ENCODE measurements at regions not wholly inside any gene's neighbourhood (a gene's known extent, or its start where the extent isn't known, plus 50 kb on each side); places are given as distances from the start of the nearest gene placed in this dataset.

GRCh38 chr4:89486673-89487072 is 179.1 kb upstream of the GPRIN3 start:
- no peak for TF ChIP-seq EZH2 (IDR thresholded peaks at IDR 0.05)
- Mint-ChIP-seq H3K9me3 (peaks cover 5% of the 10 kb centered on the region), H3K36me3 (no peaks in the 10 kb centered on the region), H3K4me1 (peaks cover 3% of the 10 kb centered on the region), H3K27ac (no peak overlapping the region), H3K4me3 (no peak overlapping the region), H3K27me3 (ENCODE audit: insufficient read depth, low read depth) (no peaks in the 10 kb centered on the region)
- DNase-seq (ENCODE audit: low spot score), result no peak
- Histone ChIP-seq H2AFZ (replicated peaks) (no peak overlapping the region), H3K36me3 (no peaks in the 10 kb centered on the region), H3K9me3 (ENCODE audit: low read depth) (no peaks in the 10 kb centered on the region), H3K9ac (no peak overlapping the region), H3K79me2 (ENCODE audit: low read depth) (no peaks in the 10 kb centered on the region), H3K4me1 (no peaks in the 10 kb centered on the region), H3K27me3 (no peaks in the 10 kb centered on the region), H3K4me2 (no peak overlapping the region), H3K4me3 (no peak overlapping the region), H3K27ac (no peak overlapping the region), H3F3A (ENCODE audit: low read depth) (no peaks in the 10 kb centered on the region), H4K20me1 (ENCODE audit: low read depth) (no peaks in the 10 kb centered on the region)

GRCh38 chr4:89486042-89486441 is 178.4 kb upstream of the GPRIN3 start:
- peaks cover 3% of the 10 kb centered on the region for H3K4me1 Mint-ChIP-seq
- TF ChIP-seq CTCF (IDR thresholded peaks at IDR 0.05) (no peak), EZH2phosphoT487 (IDR thresholded peaks at IDR 0.05) (no peak), EZH2 (IDR thresholded peaks at IDR 0.05) (no peak)
- no peaks in the 10 kb centered on the region for H3K36me3 Mint-ChIP-seq
- H3K27me3 Mint-ChIP-seq (ENCODE audit: insufficient read depth, low read depth), result peaks cover 1% of the 10 kb centered on the region
- H3K4me3 ChIP-seq, result no peak overlapping the region
- no peak overlapping the region for H2AFZ ChIP-seq (replicated peaks)
- H3K4me3 Mint-ChIP-seq, result no peak overlapping the region
- no peak overlapping the region for H3K9ac ChIP-seq
- peaks cover 5% of the 10 kb centered on the region for H3K9me3 Mint-ChIP-seq
- H3K27ac Mint-ChIP-seq, result no peak overlapping the region
- no peak overlapping the region for H3K4me2 ChIP-seq
- DNase-seq (ENCODE audit: low spot score), result no peak
- no peak overlapping the region for H3K27ac ChIP-seq
- H3F3A ChIP-seq (ENCODE audit: low read depth), result no peaks in the 10 kb centered on the region
- no peaks in the 10 kb centered on the region for H3K79me2 ChIP-seq (ENCODE audit: low read depth)
- H3K4me1 ChIP-seq, result no peaks in the 10 kb centered on the region
- H4K20me1 ChIP-seq (ENCODE audit: low read depth), result no peaks in the 10 kb centered on the region
- no peaks in the 10 kb centered on the region for H3K36me3 ChIP-seq
- no peaks in the 10 kb centered on the region for H3K27me3 ChIP-seq
- no peaks in the 10 kb centered on the region for H3K9me3 ChIP-seq (ENCODE audit: low read depth)

GRCh38 chr4:89483833-89484232 is 176.2 kb upstream of the GPRIN3 start:
- no peak overlapping the region for H2AFZ ChIP-seq (replicated peaks)
- no peak overlapping the region for H3K4me3 ChIP-seq
- Mint-ChIP-seq H3K36me3 (no peaks in the 10 kb centered on the region), H3K27me3 (ENCODE audit: insufficient read depth, low read depth) (peaks cover 2% of the 10 kb centered on the region), H3K4me3 (no peak overlapping the region), H3K9me3 (peaks cover 2% of the 10 kb centered on the region), H3K27ac (no peak overlapping the region), H3K4me1 (no peaks in the 10 kb centered on the region)
- TF ChIP-seq EZH2phosphoT487 (IDR thresholded peaks at IDR 0.05) (no peak), EZH2 (IDR thresholded peaks at IDR 0.05) (no peak), CTCF (IDR thresholded peaks at IDR 0.05) (no peak)
- H3F3A ChIP-seq (ENCODE audit: low read depth), result no peaks in the 10 kb centered on the region
- H4K20me1 ChIP-seq (ENCODE audit: low read depth), result no peaks in the 10 kb centered on the region
- DNase-seq (ENCODE audit: low spot score), result no peak
- no peaks in the 10 kb centered on the region for H3K9me3 ChIP-seq (ENCODE audit: low read depth)
- no peaks in the 10 kb centered on the region for H3K27me3 ChIP-seq
- no peaks in the 10 kb centered on the region for H3K79me2 ChIP-seq (ENCODE audit: low read depth)
- H3K27ac ChIP-seq, result no peak overlapping the region
- H3K36me3 ChIP-seq, result no peaks in the 10 kb centered on the region
- H3K9ac ChIP-seq, result no peak overlapping the region
- H3K4me1 ChIP-seq, result no peaks in the 10 kb centered on the region
- no peak overlapping the region for H3K4me2 ChIP-seq

- H3K27me3 ChIP-seq, result no peaks in the 10 kb centered on the region
- no peak overlapping the region for H3K9ac ChIP-seq
- Mint-ChIP-seq H3K4me3 (no peak overlapping the region), H3K4me1 (no peaks in the 10 kb centered on the region), H3K9me3 (peaks cover 2% of the 10 kb centered on the region), H3K36me3 (no peaks in the 10 kb centered on the region), H3K27me3 (ENCODE audit: insufficient read depth, low read depth) (peaks cover 2% of the 10 kb centered on the region), H3K27ac (no peak overlapping the region)
- no peaks in the 10 kb centered on the region for H3K79me2 ChIP-seq (ENCODE audit: low read depth)
- no peaks in the 10 kb centered on the region for H4K20me1 ChIP-seq (ENCODE audit: low read depth)
- no peak overlapping the region for H3K4me2 ChIP-seq
- no peaks in the 10 kb centered on the region for H3K9me3 ChIP-seq (ENCODE audit: low read depth)
- no peaks in the 10 kb centered on the region for H3K36me3 ChIP-seq
- no peak overlapping the region for H3K4me3 ChIP-seq
- H3F3A ChIP-seq (ENCODE audit: low read depth), result no peaks in the 10 kb centered on the region
- no peaks in the 10 kb centered on the region for H3K4me1 ChIP-seq
- H2AFZ ChIP-seq (replicated peaks), result no peak overlapping the region
- no peak for TF ChIP-seq EZH2phosphoT487 (IDR thresholded peaks at IDR 0.05)
- TF ChIP-seq EZH2 (IDR thresholded peaks at IDR 0.05), result no peak
- no peak for TF ChIP-seq CTCF (IDR thresholded peaks at IDR 0.05)
- no peak for DNase-seq (ENCODE audit: low spot score)
- no peak overlapping the region for H3K27ac ChIP-seq
These were observed 175.5 kb upstream of the GPRIN3 start for GRCh38 chr4:89482926-89483595.

Data from neural progenitor cell (in vitro differentiated cells).